Omental fat pad (tissue), 3 donors: ENCODE measurements at regions not wholly inside any gene's neighbourhood (a gene's known extent, or its start where the extent isn't known, plus 50 kb on each side); places are given as distances from the start of the nearest gene placed in this dataset.
"Not testable (repeated sequence)": the region's sequence is repeated elsewhere in the genome, so short reads cannot be mapped to it uniquely, and the experiment has no call there.

Experiments
- ATAC-seq: fragments of 150-250 bp; one replicate; pipeline ENCODE4 v1.9.1; 2016; ENCODE audit warnings: mild to moderate bottlenecking, moderate library complexity; ENCODE audit not compliant: low FRiP score
- DNase-seq: peaks from one replicate; pipeline ENCODE4 v3.0.0-alpha.2; 2019; ENCODE audit warnings: low spot score
- TF ChIP-seq, protein P1 (sequence below), 3 donors: fragments of 450-650 bp; IDR thresholded peaks; one replicate each; pipeline ENCODE4 v1.5.1; 2016 to 2017; ENCODE audit warnings: antibody characterized with exemption in 3 of 3, mild to moderate bottlenecking in 3 of 3, moderate library complexity in 2 of 3

DNA sequence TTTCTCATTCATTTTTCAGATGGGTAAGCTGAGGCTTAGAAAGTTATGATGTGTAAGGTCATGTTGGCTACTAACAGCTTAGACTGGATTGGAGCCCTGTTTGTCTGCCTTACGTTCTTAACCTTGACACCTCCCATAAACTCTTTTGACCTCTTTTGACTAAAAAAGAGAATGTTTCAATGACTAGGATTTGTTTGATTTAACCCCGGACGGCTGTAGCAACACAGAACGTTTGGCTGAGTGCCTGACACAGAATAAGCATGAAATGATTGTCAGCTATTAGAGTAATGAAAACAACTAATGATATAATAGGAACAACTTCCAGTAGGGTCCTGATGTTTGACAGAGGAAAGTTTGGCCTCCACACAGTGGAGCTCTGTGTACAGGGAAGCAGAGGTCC is 83.3 kb upstream of the PDZD8 start:
- no peak for DNase-seq
- ATAC-seq, result no peak
- TF ChIP-seq, protein P1, sequence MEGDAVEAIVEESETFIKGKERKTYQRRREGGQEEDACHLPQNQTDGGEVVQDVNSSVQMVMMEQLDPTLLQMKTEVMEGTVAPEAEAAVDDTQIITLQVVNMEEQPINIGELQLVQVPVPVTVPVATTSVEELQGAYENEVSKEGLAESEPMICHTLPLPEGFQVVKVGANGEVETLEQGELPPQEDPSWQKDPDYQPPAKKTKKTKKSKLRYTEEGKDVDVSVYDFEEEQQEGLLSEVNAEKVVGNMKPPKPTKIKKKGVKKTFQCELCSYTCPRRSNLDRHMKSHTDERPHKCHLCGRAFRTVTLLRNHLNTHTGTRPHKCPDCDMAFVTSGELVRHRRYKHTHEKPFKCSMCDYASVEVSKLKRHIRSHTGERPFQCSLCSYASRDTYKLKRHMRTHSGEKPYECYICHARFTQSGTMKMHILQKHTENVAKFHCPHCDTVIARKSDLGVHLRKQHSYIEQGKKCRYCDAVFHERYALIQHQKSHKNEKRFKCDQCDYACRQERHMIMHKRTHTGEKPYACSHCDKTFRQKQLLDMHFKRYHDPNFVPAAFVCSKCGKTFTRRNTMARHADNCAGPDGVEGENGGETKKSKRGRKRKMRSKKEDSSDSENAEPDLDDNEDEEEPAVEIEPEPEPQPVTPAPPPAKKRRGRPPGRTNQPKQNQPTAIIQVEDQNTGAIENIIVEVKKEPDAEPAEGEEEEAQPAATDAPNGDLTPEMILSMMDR (IDR thresholded peaks at IDR 0.05), result no peak

DNA sequence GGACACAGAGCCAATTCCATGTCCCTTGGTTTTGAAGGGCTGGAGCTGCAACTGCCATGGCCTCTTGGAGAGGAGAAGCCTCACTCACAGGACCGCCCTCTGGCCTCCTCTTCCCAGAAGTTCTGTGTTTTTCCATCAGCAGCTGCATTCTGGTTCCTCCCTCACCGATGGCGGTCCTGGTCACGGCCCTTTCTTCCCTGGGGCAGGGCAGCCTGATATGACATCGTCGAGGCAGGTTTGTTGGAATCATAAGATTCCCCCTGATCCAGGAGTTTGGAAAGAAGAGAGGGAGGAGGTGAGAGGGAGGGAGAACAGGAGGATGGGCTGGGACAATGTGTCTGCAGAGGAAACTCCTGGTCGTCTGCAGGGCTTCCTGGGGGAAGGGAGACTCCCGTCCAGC is 82.7 kb upstream of the PDZD8 start:
- TF ChIP-seq, protein P1 (IDR thresholded peaks at IDR 0.05), result no peak
- DNase-seq (no peak), ATAC-seq (no peak)

DNA sequence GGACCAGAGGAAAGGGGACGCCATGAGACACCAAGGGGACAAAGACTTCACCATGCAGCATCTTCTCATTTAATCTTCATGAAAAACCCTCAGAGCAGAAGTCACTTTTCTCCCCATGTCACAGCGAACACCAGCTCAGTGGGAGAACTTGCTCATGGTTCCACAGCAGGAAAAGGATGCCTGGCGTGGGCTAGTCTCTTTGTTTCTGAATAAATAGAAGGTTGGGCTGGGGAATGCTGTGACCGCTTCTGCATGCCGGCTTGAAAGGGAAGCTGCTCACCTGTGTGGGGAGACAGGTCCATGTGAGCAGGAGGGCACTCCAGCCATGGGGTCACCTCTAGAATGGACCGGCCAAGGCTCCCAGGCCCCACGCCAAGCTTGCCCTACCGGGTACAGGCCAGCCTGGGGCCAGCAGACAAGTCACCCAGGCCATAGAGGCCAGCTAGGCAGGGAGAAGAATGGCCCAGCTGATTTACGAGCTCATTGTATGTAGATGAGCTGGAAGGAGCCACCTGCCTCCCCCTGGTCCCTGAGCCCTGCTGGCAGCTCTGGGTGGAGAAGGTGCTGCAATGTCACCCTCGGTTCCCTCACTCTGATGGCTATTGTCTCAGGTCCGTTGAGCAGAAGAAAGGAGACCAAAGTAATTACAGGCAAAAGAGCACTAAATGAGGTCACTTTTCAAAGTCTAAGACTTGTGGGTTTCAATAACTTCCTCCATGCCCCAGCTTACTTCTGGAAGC is 82.0 kb upstream of the PDZD8 start:
- TF ChIP-seq, protein P1 (IDR thresholded peaks at IDR 0.05), result no peak
- DNase-seq, result no peak
- ATAC-seq, result no peak

DNA sequence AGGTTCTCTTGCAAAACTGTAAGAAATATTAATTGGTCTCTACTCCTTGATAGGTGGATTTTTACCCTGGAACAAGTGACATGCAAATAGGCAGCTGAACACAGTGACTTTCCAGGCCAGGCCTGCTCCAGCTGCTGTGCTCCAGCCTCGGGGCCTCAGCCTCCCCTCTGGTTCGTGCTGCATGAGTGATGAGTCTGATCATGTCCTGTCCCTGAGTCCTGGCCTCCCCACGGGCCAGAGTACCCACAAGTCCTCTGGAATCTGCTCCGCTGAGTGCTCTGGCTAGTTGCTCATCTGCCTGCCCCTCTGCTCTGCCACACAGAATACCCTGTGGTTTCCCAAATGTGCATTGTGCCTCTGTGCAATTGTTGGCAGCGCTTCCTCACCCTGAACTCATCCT is 80.1 kb upstream of the PDZD8 start:
- ATAC-seq (no peak), DNase-seq (no peak)
- TF ChIP-seq, protein P1 (IDR thresholded peaks at IDR 0.05), result no peak

DNA sequence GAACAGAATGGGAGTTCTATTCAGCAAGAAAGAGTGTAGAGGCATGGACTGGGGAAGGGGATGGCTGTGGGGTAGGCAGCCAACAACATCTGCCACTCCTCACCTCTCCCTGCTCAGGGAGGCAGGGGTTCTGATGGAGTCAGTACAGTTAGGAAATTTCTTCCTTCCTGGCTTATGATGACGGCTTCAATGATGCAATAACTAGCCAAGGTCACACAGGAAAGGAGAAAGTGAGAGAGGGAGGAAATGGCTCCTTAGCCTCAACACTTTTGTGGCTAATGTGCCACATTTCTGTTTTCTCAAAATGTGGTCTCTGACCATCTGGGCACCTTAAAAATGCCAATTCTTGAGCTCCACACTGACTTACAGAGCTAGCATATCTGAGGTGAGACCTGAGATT is 79.3 kb upstream of the PDZD8 start:
- DNase-seq (no peak), ATAC-seq (no peak)
- TF ChIP-seq, protein P1 (IDR thresholded peaks at IDR 0.05), result no peak

DNA sequence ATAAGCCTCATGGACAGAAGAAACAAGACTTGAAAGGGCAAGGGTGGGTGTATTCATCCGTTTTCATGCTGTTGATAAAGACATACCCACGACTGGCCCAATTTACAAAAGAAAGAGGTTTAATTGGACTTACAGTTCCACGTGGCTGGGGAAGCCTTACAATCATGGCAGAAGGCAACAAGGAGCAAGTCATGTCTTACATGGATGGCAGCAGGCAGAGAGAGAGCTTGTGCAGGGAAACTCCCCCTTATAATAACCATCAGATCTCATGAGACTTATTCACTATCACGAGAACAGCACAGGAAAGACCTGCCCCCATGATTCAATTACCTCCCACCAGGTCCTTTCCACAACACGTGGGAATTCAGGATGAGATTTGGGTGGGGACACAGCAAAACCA is 78.2 kb upstream of the PDZD8 start:
- not testable (repeated sequence) for DNase-seq, ATAC-seq

DNA sequence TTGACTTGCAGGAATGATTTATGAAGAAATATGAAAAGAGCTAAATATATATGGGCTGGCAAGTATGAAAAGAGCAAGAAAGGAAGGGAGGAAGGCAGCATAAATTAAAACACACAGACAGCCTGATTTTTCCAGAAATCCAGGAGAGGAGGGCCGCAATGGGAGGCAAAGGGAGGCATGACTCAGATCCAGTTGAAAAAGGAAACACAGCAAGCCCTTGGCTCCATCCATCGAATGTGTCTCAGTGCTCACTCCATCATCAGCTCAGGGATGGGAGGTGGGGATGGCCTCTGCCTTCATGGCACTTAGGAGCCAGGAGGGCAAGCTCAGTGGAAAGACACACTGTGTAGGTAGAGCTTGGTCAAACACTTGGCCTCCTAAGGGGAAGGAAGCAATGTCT is 75.7 kb upstream of the PDZD8 start:
- ATAC-seq (no peak), DNase-seq (no peak)
- TF ChIP-seq, protein P1 (IDR thresholded peaks at IDR 0.05), result no peak
